Activated T-helper 9 cell treated with anti-CD3 and anti-CD28 coated beads, Interleukin-2, amount 50 U/mL, for 16 hours (primary cell): ENCODE measurements at regions not wholly inside any gene's neighbourhood (a gene's known extent, or its start where the extent isn't known, plus 50 kb on each side); places are given as distances from the start of the nearest gene placed in this dataset.

Experiments
- DNase-seq: peaks from one replicate; pipeline ENCODE4 v3.0.0-alpha.2; 2020; ENCODE audit warnings: low read depth

DNA sequence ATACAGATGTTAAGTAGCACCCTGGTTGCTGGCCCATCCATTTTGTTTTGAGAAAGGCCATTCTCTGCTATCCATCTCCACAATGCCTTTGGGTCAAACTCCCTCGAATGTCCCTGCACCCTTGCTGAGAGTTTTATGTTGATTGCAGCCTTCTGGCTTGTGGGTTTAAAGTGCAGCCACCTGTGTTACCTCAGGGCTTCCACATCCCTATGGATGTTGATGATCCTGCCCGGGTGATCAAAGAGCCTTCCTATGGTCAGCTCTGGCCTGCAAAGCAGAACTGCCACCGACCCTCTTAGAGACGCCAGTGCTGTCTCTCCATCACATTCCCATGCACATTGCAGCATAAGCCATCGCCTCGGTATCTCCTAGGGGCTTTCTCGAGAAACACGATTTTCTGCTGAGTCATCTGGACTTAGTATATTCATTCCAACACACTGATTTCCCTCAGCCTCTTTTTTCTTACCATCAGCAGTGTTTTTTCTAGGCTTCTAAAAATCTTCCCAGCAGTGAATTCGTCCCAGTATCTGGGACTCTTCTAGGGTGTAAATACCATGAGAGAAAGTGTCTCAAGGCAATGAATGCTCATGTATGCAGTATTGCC is 585.7 kb upstream of the TMEM132C start:
- DNase-seq, result no peak

DNA sequence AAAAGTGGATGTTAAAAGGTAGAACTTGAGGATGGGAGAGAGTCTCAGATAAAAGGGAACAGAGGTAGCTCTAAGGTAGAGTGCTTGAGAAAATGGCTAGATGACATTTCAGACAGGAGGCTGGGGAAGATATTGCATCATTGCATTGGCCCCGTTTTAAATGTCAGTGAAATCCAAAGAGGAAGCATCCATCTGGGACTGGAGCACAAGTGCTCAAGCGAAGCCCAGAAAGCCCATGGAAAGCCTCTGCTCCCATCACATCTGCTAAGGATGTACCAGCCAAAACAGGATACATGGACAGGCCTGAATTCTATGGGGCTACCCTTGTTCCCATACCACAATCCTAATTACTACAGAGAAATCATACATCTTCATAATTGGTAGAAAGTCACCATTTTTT is 581.5 kb upstream of the TMEM132C start:
- DNase-seq, result no peak

DNA sequence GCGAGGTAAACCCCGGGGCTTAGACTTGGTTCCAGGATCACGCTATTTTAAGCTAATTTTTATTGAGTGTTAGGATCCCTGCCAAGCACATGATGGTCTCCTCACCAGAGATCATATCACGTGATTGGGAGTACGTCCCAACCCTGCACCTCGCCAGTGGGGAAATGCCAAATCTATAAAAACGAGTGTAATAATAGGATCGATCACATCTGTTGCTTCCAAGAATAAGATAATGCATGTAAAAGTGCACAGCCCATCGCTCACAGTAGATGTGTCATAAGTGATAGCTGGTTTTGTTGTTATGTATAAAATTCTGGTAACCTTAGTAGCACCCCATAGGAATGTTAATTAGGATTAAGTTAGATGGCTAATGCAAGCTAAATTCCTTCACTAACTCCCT is 581.0 kb upstream of the TMEM132C start:
- no peak for DNase-seq

DNA sequence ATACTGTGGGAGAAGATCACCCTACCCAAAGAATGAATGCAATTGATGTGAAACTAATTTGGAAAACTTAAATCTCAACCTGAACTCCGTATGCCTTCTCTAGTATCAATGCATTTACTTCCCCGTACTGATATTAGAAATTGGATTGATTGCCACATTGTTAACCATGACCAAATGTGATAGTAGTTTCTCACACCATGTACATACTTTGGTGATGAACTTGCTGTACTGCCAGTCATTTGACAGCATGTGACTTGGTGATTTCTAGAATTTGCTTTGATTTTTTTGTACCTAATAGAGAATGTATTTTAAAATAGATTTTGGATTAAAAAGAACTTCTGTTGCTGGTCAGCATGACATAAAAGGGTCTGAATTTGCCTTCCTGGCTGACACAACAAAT is 579.8 kb upstream of the TMEM132C start:
- no peak for DNase-seq

DNA sequence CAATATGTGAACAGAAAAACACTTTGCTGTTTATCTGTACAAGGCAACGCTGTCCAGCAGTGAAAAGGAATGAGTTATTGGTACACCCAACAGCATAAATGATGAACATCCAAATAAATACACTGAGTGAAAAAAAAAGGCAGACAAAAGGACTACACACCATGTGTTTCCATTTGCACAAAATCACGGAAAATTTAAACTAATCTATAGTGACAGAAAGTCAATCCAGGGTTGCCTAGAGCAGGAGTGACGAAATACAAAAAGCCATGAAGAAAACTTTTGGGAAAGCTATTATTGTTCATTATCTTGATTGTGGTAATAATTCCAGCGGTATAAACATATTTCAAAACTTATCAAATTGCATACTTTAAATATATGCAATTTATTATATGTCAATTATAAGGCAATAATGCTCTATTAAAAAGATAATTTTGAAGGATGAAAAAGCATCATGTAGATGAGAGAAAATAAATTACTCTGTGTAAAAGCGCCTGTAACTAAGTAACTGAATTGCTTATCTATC is 578.0 kb upstream of the TMEM132C start:
- no peak for DNase-seq

DNA sequence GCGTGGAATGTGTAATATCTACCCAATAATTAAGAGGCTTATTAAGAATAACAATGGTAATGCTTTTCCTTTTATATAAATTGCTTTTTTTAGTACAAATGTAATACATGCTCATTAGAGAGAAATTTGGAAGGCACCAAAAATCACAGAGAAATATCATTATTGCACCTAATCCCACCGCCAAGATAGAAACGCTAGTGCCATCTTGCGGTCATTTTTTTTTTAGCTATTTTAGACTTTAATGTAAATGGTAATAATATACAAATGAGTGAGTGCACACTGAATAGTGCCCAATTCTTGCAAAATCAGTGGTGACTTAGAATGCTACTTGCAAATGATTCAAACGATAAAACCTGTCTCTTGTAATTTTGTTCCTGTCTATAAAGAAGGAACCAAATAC is 576.8 kb upstream of the TMEM132C start:
- DNase-seq, result no peak

DNA sequence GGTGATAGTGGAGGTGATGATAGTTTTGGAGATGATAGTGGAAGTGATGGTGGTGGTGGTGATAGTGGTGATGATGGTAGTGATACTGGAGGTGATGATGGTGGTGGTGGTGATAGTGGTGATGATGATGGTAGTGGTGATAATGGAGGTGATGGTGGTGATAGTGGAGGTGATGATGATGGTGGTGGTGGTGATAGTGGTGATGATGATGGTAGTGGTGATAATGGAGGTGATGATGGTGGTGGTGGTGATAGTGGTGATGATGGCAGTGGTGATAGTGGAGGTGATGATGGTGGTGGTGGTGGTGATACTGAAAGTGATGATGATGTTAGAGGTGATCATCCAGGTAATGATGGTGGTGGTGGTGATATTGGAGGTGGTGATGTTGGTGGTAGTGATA is 570.0 kb upstream of the TMEM132C start:
- DNase-seq, result no peak

DNA sequence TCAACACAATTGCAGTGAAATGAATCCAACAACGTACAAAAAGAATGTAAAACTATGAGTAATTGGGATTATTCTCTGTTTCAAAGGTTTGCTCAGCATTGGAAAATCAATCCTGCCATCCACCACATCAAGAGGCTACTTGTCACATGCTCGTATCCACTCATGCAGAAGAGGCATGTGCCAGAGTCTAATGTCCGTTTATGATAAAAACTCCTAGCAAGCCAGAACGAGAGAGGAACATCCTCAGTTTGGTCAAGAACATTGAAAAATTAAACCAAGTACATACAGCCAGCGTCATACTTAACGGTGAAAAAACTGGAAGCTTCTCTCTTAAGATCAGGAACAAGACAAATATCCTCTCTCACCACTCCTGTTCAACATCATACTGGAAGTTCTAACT is 563.9 kb upstream of the TMEM132C start:
- no peak for DNase-seq

DNA sequence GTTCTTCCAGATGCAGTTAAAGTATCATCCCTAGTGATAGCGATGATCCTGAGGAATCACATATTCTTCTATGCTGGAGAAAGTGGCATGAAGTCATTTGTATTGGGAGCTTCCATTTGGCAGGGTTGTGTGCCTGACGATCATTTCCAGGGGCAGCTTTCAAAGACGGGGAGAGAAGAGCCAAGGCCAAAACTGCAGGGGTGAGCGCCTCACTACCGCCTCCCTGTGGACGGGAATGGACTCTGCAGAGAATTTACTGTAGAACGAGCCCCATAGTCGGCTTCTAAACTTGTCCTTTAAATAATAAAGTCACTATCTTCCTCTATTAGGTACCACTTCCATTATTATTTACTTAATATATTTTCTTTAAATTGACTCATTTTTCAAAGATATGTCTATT is 555.9 kb upstream of the TMEM132C start:
- no peak for DNase-seq

DNA sequence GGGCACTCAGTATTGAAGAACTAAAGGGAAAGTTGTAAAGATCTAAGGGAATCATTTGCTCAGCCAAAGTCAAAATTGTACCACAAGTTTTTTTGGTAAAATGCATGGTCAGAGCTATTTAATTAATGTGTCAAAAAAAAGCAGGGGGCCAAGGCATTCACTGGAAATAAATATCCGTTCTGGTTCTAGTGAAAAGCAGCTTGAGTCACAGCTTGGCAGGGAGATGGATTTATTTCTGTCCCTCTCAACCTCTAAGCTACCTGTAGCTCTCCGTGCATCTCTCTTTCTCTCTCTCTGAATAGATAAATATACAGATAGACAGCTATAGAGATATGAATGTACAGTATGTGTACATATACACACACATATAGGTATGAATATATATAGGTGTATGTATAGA is 554.4 kb upstream of the TMEM132C start:
- no peak for DNase-seq

DNA sequence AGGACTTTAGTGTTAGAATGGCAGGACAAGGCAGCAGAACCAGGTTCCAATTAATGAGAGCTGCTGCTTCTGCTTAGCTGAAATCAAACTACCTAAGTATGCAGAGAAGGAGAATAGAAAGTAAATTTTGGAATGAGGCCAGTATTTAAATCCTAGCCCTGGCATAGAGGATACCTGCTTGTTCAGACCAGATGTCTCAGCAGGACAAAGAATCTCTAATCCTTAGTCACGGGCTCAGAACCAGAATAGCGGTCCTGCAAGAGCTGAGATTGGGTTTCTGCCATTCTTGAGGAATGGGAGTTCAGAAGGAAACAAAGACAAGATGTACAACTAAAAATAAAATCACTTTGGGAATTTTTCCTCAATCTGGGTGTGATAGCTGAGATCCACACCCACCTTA is 550.8 kb upstream of the TMEM132C start:
- no peak for DNase-seq

DNA sequence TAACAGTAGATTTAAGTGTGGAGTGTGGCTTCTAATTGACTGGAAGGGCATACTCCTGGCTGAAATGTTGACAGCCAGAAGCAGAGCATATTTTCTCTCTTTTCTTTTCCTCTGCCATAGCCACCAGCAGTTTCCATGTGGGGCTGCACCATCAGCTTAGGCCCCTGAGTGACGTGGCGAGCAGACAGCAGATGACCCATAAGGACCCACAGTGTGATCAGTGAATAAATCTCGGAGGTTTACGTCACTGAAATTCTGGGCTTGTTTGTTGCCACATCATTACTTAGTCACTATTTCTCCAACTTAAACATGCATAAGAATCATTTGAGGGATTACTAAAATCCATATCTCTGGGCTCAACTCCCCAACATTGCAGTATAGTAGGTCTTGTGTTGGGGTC is 549.7 kb upstream of the TMEM132C start:
- no peak for DNase-seq

DNA sequence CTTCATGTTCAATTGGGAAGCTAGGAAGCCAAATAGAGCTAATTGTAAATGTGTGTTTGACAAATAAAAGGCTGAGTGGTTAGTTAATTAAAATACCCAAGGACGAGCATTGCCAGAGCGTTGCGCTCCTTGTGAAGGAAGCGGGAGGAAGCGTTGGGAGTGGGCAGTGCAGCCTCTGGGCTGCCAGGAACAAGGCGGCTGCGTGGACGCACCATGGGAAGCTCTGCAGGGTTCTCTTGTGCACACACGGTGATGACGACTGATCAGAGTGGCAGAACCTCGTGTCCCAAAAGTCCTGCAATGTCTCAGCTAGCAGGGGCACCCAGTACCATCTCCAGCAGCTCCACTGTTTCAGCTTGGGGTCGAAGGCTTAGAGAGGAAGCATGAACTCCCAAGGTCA is 546.6 kb upstream of the TMEM132C start:
- DNase-seq, result no peak

DNA sequence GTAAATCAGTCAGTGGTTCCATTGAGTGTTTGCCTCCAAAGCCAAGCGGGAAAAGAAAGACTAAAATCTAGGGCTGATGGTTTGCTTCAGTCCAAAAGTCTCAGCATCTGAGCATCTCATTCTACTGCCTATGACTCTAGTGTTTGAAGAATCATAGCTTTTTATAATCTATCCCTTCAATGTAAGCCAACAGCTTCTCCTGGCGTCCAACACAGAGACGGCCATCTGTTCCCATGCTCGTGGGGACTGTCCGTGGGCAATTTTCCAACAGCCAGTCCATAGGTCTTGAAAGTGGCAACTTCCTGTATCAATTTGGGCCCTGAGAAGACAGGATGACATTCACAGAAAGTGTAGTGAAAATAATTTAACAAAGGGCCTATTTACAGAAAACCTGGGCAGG is 544.4 kb upstream of the TMEM132C start:
- DNase-seq, result no peak

DNA sequence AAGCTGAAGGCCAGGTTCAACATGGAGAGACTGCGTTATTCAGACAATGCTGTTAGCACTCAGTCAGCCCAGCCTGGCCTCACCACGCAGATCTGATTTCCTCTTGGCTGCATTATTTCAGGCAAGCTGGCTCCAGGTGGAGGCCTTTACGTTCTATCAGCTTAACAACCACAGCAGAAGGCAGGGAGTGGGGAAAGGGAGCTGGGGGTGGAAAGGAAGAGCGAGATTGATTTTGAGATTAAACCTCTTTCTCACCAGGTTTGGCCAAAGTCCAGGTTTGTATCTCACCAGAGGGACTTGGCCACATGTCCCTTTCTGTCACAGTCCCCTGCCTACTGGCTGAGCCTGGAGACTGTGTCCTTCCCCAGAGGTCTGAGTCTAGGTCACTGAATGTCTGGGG is 543.7 kb upstream of the TMEM132C start:
- no peak for DNase-seq

DNA sequence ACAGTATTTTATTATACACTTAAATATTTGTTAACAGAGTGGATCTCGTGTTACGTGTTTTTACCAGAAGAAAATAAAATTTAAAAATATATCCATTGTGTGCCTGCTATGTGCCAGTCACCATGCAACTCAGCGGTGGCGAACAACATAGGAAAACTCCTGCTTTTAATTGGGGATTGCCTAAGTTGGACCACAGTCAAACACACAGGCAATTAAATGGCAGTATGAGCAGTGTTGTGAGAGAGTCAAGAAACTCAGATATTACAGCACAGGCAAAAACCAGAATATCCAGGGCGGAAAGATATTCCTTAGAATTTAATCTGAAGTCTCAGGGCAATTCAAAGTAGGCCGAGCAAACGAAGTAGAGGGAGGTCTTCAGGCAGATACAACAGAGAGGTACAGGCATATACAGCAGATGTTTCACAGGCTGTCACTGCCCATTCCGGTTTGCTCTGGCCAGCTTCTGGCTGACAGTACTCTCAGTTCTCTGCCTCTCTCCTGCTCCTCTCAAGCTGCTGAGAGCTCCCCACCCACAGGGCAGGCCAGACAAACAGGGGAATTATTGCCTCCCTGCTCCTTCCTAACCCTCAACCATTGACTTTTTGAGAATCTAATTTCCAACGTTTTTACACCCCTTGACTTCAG is 540.2 kb upstream of the TMEM132C start:
- no peak for DNase-seq

DNA sequence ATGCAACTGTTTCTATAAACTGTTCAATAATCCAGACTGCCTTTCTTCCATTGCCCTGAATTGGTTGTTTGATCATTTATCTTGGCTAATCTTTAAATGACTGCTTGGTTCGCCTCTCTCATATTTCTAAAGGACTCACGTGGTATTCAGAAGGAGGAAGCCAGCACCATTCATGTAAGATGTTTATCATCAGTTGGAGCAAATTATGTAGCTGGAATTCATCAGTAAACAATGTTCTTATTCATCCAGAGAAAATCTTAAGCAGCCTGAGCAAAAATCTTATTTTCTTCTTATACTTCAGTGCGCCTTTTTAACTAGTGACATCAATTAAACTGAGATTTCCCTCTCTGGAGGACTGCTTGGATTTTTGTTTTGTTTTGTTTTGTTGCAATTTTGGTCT is 538.7 kb upstream of the TMEM132C start:
- DNase-seq, result no peak

DNA sequence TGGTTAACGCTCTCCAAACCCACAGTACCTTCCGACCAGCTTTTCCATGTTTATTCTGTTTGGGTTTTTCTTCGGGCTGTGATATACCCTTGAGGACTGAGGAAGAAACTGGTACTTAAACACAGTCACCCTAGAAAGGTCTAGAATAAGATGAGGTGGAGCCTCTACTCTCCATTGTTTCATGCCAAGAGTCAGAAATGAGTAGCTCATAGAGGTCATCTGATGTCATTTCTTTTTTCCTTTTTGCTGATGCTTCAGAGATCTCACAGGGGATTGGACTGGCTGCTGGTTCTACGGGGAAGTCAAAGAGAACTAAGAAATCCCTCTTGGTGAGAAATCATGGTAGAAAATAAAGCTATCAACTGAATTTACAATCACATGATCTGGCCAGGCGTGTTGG is 538.2 kb upstream of the TMEM132C start:
- DNase-seq, result no peak

DNA sequence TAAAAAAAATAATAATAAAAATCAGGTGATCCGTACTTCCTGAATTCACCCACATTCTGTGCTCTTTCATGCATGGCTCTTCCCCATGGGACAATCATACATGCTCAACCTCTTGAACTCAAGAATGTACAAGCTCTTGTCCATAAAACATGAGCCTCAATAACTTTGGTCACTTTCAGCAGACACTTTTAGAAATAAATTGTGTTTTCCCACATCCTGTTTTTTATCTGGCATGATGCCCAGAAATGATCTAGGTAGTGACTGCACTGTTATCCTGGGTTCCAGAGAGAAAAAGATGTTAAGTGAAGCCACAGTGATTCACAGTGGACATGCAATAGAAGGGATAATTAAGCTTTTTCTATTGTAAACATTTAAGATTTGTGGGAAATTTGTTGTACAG is 537.6 kb upstream of the TMEM132C start:
- DNase-seq, result no peak

DNA sequence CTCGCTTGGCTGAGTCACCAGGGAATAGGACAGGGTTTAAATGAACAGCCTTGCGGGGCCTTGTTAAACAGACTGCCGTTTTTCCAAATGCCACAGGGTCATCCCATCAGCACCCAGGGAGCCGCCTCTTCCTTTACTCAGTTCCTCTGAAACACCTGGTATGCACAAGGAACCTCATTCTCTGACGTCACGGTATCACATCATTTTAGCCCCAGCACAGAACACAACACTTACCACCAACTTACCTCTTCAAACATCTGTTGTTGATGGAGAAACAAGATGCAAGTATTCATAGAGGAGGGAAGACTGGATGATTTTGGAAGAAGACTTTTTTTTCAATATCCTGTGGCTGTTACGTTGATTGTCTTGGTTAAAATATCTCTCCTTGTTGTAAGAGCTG is 535.3 kb upstream of the TMEM132C start:
- no peak for DNase-seq

DNA sequence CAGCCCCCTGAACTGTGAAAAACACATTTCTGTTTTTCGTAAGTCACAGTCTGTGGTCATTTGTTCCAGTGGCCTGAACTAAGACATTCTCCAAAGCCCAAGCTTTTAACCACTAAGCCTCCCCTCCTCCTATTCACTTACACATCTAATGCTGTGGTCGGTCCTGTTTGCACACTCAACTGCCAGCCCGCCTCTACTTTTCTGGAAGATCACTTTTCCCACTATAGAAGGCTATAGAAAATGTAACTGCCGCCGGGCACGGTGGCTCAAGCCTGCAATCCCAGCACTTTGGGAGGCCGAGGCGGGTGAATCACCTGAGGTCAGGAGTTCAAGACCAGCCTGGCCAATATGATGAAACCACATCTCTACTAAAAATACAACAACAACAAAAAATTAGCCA is 524.7 kb upstream of the TMEM132C start:
- DNase-seq, result no peak

DNA sequence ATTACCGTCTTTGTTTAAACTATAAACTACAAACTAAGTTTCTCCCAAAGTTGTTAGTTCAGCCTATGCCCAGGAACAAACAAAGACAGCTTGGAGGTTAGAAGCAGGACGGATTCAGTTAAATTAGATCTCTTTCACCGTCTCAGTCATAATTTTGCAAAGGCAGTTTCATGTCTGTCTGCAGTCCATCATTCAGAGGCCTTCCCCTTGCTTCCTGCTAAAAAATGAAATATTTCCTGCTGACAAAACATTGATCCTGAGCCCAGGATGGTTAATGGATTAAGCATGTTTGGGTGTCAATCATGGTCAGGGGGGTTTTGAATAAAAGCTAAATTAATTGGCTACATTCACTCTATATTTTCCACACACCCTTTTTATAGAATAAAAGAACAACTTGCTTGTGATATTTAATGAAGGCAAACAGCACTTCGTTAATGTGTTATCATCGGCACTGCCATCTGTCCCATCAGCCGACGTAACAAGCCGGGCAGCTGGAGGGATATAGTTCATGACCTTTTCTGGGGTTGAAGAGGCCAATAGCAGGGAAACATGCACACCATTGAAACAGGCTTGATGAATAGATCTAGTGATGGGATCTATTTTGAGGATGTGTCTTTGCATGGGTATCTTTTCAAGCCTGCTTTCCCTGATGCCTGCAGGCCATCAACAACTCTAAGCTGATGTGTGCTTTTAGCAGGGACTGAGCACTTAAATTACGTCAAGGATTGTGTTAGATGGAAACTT is 521.3 kb upstream of the TMEM132C start:
- no peak for DNase-seq

DNA sequence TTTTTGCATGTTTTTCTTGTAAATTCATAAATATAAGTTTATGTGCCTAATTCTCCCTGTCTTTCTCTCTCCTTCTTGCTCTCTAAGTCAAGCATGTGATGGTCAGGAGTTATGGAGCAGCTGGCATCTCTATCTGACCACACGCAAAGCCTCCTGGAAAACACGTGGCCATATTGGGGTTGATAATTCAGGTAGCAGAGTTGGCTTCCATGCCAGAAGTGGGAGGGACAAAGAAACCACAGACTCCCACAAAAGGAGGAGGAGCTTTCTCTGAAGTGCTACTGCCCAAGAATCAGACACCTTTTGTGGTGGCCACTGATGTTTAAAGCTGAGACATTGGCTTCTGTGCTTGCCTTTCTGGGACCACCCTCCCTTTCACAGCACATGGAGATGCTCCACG is 517.6 kb upstream of the TMEM132C start:
- DNase-seq, result no peak
